GM21723 (cell line): ENCODE measurements at regions not wholly inside any gene's neighbourhood (a gene's known extent, or its start where the extent isn't known, plus 50 kb on each side); places are given as distances from the start of the nearest gene placed in this dataset.

ENCODE experiments used
- ATAC-seq: cut with Tn5 transposase; IDR thresholded peaks from one replicate; pipeline ENCODE4 v1.9.1; 2021; ENCODE audit warnings: mild to moderate bottlenecking, moderate library complexity; ENCODE audit not compliant: unreplicated experiment

DNA sequence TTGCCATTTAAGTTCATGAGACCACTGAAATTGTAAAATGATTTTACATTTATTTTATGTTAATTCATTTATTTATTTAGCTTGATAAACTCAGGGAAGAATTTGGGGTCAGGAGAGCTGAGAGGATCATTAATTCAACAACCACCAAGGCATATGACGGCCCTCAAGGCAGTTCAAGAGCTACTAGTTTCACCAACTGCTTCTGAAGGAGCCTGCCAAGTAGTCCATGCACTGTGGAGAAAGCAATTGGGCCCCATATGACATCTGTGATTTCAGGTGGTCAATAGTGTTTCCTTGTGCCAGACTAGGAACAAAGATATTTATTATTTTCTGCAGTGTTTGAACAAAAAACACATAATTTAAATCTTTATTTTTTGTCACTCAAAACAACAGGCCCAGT lies 236.4 kb downstream of the CASP12 start:
- no peak for ATAC-seq

DNA sequence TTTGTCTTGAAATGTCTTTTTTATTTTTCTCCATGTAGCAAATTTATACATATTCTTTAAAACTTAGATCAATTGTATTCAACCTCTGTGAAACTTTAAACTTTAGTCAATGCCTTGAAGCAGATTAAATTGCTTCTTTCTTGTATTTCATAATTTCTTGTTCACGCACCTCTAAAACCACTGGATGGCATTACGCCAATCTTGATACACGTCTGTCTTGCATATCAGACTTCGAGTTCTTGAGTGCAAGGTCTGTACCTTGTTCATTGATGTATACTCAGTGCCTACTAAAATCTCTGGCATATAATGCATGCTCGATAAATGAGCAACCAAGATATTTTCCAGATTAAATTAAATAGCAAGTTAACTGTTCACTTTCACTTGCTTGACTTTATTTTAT lies 236.8 kb downstream of the CASP12 start:
- ATAC-seq: no peak

DNA sequence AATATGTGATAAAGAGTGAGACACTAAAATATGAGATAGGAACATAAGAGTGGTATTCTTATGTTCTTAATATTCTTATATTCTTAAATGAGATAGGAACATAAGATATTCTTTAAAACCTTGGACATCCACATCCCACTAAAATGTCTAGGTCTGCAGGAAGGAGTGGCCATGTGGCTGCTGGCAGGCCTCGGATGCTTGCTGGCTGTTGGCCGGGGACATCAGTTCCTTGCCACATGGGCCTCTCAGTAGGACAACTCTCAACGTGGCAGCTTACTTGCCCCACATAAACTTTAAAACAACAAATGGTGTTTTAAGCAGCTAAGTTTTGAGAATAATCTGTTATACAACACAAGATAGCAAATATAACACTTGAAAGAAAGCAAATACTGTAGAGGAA lies 240.1 kb downstream of the CASP12 start:
- no peak for ATAC-seq

DNA sequence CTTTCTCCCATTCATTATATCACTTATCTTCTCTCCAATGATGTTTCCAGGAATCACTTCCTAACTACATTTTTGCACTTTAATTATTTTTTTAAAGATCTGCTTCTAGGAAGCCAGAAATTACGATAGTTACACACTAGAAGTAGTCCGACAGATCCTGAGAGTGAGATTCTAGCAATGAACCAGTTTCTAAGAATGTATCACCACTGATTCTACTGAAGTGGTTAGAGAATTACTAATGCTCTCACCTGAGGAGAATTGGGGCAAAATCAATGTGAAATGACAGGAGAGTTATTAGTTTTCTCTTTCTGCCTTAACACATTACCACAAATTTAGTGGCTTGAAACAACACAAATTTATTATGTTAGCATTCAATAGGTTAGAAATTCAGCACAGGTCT lies 241.2 kb downstream of the CASP12 start:
- no peak for ATAC-seq

DNA sequence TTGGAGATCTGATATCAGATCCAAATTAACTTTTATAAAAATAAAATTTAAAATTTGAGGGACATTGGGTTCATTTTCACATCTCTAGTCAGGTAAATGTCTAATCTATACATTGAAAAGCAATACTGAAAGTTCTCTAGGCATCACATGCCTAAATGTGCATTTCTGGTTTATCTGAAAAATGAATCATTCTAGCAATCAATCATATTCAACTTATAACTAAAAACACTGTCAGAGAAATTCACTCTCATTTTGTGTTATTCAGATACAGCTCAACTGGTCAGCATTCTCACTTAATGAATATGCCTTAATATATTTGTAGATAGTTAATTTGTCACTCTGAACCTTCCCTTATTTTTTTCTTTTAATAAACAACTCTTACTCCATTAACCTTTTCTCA lies 243.2 kb downstream of the CASP12 start:
- ATAC-seq: no peak

DNA sequence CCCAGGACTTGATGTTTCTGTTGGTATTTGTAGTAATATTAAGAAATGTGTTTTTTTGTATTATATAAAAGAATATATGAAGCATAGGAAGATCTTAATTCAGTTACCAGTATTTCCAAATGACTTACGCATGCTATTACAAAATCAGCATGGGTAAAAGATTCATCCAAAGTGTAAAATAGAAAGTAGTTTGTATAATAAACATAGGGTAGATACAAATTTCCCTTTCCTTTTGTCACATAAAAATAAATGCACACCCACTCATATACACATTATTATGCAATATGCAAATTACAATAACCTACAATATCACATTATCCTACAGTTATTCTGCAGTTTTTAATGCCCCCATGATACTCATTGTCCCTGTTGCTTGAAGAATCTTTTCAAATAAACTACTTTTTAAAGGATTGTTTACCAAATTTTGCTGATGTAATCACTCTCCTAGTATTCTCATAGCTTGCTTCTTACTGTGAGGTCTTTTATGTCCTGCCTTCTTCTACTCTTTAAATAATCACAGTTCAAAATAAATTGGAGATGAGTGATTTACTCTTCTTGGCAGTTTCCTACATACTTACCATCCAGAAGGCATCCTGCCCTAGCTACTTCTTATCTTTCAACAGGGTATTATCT lies 244.0 kb downstream of the CASP12 start:
- no peak for ATAC-seq

DNA sequence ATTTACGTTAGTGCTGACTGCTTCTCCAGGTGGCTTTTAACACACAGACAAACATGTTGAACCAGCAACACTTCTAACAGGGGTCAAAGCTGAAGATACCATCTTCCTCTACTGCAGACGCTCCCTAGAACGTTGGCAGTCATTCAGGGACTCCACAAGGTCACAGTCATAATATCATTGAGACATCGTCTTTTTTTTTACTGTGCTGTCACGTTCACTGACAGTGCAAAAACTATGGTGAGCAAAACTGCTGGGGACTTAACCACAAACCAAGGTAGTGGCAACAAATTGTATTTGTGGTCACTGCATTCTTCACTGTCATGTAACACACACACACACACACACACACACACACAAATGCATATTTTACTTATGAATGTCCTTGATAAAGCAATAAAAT lies 244.9 kb downstream of the CASP12 start:
- no peak for ATAC-seq

DNA sequence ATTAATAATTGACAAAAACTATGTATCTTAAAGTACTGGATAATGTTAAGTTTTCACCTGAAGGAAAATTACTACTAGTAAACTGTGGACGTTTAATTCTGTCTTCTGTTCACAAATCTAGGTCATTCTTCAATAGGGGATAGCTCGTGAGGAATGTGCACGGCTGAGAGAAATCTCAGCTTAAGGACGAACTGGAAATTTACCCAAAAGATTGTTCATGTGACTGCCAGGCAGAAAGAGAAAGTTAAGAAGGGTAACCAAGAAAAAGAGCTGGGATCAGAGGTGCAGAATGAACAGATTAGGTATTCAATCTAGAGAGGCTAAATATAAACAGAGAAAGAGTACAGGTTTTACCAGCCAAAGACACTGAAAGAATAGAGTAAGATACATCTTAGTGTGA lies 245.3 kb downstream of the CASP12 start:
- no peak for ATAC-seq

DNA sequence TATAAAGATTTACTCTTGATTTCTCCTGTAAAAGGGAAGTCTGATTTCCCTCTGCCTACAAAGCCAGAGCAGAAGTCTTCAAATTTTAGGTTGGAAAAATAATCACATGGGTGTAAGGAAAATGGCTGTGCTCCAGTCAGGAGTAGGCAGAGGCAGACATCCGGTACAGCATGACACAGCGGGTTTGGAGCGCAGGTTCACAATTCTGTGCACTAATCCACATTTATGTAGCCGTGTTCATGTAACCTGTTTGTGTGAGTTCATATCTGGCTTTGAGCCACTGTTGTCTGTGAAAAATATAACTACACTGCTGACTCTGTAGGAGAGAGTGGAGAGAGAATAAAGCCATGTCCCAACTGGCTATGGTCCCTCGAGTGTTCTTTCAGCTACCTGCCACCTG lies 248.0 kb downstream of the CASP12 start:
- no peak for ATAC-seq

DNA sequence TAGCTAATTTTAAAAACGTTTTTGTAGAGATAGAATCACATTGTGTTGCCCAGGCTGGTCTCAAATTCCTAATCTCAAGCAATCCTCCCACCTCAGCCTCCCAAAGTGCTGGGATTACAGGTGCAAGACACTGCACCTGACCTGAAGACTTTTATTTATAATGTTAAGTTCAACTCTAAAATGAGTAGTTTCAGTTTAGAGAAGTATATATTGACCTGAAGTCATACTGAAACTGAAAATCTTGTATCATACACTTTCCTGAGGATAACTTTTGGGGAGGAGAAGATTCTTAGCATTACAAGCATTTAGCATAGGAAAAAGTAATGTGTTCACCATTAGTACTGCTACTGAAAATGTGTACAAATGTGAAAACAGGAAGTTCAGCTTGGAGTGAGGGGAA lies 249.3 kb downstream of the CASP12 start:
- no peak for ATAC-seq

DNA sequence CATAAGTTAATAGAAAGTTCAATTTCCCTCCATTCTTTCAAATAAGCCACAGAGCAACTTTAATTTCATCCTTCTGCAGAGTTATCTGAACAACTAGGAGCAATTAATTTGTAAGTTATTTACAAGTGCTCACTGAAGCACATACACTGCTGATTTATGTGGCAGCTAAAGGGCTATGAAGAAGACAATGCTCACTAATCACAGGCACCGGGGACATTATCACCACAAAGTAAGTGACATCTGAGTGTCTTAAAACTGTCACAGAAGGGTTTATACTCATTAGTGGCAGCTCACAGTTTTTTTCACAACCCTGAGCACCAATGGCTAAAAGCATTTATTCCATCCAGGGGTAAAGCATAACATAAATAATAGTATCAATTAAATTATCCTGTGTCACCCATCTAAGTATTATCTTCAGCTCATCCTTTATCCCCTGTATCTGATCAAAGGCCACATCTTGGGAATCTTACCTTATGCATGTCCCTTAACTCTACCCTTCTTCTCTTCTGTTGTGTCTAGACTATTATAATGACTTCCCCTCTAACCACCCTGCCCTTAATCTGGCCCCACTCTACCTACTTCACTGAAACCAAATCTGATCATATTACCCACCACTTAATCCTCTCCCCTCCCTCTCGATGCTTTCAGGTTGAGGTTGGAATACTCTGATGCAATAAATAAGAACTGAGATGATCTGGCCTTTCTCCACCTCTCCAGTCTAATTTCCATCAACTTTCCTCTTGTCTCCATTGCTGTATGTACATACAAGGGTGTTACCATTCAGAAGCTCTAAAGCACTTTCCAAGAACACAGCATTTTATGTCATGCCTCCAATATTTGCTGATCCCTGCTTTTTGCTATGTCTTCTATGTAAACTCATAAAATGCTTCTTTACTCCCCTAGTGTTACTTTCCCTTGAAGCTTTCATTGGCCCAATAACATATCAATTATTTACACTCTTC lies 252.7 kb downstream of the CASP12 start:
- no peak for ATAC-seq

DNA sequence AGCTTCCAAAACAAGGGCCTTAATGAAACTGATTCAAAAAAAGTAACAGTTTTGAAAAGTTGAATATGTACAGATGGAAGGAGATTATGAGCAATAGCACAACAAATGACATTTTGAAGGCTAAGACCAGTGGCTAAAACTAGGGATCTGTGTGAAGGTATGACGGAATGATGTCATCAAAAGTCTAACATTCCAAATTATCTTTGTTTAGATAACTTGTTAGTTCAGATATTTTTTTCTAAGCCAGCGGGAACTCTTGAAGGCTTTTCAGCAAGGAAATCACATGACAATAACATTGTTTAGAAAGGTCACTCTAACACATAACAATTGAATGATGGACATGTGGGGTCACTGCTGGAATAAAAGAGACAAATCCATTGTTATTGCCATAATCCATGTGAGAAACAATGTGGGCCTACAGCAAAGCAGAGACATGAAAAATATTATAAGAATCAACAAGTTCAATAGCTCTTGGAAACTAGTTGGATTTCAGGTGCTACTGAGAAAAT lies 260.5 kb downstream of the CASP12 start:
- ATAC-seq: no peak

DNA sequence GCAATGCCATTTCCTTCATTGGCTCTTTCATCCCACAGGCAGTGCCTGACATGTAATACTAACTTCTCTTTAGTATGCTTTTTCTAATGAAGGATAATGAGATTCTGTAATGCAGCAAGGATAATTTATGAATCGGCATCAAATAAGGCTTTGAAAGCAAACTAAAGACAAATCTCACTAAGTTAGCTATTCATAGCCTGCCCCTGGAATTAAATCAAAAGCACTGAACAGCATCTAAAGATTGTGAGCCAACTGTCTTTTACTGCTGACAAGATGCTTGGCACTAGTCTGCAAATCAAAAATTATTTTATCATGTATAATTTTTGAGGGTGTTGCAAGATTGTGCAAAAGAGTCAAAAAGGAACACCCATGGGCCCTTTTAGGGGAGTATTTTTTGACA lies 265.0 kb downstream of the CASP12 start:
- ATAC-seq: no peak

DNA sequence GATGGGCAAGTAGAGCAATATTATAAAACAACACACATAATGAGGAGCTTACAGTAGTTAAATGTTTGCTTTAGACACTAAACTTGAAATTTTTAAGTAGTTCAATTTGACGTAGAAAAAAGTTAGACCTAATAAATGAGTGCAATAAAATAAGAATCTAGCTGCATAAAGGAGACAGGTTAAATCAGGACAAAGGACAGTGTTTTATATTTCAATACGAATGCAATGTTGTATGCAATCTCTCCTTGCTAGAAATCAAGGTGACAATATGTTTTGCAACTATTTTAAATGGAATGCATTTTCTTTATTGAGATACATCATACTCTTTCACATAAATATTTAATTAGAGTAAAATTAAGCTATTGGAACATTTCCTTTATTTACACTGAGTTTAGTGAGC lies 267.9 kb downstream of the CASP12 start:
- ATAC-seq: no peak

DNA sequence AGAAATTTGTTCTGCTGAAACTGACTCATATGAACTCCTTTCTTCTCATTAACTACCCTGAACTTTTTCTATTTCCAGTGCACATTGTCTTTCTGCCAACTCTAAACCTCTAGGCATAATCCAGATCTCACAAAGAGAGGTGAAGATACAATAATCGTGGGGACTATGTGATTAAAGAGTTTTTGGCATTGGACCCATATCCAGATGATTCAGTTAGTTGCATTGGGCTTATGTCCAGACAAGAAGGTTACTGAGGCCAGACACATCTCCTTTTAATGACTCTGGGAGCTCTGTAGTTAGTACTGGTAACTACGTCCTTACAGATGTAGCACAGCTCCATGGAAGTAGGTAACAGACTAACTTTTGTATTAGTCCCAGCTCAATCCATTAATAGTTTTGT lies 273.0 kb downstream of the CASP12 start:
- no peak for ATAC-seq

DNA sequence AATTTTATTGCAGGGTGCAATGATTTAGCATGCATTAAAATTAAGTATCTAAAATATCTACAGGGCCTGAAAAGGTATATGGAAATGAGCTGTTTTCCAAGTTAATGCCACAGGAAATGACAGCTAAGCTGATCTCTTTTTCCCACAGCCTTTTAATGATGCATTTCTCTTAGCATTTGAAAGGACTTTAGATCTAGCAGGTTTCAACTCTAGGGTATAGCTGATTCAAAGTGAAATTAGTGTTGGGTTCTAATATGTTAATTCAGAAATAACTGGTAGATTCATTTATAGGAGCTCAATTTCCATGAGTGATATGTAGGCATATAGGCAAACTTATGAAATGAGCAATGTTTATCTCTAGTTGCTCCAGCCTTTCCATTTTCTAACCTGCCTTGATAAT lies 274.2 kb downstream of the CASP12 start:
- ATAC-seq: no peak

DNA sequence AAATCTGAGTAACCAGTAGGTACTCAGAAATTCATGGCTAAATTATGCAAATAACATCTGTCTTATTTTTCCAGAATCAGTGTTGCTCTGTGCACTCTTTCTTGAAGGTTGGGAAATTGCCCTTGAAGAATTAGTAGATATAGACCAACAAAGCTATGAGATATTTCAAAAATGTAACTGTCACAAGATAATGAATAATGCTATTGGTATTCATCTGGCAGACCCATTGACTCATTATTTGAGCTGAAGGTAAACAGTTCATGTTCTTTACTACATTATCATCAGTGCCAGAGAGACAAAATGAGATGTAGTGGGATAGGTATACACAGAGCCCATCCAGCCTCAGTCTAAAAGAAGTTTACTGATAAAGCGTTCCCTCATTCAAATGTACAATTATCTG lies 274.7 kb downstream of the CASP12 start:
- no peak for ATAC-seq

DNA sequence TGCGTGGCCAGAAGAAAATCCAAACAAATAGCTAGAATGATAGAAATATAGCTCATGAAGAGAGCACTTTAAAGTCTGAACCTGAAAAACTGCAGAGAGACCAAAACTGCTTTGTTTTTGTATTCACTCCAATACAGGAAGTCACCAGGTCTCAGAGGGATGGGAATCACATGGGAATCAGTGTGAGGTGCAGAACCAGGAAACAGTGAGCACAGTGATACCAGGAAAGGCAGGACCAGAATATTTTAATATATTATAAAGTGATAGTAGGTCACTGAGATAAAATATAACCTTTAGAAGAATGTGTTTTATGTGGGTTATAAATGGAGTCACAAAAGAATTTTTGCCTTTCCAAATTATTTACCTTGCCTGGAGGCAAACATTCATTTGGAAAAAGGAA lies 277.3 kb downstream of the CASP12 start:
- ATAC-seq: no peak

DNA sequence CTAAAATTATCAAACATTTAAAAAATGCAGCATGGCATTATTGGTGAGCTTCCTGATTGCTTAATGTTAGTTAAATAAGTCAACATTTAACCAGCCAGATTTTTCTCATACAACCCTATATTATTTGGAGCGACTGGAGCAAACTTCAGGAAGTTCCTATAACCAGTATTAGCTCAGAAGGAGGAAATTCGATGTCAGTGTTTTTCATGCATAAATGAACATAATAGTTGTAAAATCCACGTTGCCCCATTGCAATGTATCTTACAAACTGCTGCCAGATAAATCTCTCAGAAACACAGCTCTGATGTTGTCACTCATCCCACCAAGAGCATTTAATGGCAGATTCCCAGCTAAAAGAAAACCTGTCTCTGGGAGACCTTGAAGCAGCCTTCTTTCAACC lies 278.5 kb downstream of the CASP12 start:
- no peak for ATAC-seq

DNA sequence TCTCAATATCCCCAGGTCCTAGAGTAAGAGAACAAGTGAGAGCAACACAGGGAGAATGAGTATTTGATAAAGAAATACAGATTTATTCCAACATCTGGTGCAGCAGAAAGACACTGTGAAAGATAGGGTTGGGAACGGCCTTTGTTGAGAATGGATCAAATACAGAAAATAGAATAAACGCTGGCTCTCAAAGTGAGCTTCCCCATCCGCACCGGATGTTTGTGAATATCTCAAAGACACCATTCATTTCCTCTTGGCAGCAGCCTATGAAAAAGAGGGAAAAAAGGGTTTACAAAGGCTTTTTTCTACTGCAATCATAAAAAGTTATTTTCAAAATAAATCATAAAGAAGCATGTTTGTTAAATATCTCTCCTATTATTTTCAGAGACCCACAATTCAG lies 279.3 kb downstream of the CASP12 start:
- ATAC-seq: no peak

DNA sequence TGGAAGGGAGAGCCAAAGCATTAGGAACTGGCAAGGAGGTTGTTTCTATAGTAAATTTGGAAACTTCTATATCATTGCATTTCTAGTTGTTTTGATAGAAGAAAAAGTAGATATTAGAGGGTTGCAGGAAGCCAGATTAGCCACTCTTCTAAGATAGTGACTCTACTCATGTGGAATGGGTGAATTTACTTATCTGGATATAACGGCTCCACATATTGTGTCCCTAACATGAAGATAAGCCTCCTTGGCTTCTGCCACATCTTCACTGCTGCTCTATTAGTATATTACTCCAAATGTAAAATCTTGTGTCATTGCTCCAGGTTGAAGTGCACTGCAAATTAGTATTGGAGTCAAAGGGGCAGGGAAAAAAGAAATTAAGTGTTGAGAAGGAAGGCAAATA lies 283.3 kb downstream of the CASP12 start:
- no peak for ATAC-seq

DNA sequence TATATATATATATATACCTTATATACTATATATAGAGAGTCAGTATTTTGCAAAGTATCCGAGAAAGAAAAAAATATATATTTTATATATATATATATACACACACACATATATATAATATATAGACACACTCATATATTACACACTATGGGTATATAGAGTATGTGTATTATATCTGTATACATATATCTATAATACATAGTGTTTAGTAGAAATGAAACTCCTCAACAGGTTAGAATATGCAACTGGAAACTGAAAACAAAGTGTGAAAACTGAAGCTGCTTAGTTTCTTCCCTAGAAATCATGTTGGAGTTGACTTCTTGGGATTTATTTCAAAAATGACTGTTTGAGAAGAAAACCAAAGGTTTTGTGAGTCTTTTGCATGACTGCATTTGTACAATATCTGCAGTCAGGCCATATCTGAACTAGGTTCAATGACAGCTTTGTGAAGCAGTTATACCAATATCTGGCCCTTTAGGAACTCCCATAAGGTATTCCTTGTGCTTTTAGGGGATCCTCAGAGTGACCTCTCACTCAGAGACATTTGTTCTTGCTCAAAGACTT lies 284.1 kb downstream of the CASP12 start:
- ATAC-seq: no peak
